HG03442 (cell line): ENCODE measurements at regions not wholly inside any gene's neighbourhood (a gene's known extent, or its start where the extent isn't known, plus 50 kb on each side); places are given as distances from the start of the nearest gene placed in this dataset.

Experiments used
- ATAC-seq: cut with Tn5 transposase; IDR thresholded peaks from one replicate; pipeline ENCODE4 v1.9.1; 2021; ENCODE audit warnings: mild to moderate bottlenecking, moderate library complexity; ENCODE audit not compliant: unreplicated experiment

DNA sequence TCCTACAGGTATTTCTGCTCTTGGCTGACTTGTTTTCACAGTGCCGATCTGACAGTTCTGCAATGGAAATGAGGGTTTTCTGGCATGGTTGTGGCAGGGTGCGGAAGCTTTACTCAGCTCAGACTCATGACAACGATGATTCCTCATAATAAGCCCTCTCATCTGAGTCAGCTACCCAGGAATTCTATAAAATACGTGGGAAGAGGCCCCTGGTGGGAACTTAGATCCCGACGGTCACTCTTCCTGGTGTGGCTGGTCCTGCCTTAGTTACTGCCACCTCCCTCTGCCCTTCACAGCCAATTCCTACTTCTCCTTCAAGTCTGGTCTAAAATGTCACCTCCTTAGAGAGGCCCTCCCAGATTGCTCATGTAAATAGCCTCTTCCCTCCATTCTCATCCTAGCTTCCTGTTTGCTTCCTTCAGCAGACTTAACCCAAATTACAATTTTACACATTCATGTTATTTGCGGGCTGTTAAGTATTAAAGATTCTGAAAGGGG lies 104.2 kb upstream of the MAP1LC3B2 start:
- ATAC-seq: no peak

DNA sequence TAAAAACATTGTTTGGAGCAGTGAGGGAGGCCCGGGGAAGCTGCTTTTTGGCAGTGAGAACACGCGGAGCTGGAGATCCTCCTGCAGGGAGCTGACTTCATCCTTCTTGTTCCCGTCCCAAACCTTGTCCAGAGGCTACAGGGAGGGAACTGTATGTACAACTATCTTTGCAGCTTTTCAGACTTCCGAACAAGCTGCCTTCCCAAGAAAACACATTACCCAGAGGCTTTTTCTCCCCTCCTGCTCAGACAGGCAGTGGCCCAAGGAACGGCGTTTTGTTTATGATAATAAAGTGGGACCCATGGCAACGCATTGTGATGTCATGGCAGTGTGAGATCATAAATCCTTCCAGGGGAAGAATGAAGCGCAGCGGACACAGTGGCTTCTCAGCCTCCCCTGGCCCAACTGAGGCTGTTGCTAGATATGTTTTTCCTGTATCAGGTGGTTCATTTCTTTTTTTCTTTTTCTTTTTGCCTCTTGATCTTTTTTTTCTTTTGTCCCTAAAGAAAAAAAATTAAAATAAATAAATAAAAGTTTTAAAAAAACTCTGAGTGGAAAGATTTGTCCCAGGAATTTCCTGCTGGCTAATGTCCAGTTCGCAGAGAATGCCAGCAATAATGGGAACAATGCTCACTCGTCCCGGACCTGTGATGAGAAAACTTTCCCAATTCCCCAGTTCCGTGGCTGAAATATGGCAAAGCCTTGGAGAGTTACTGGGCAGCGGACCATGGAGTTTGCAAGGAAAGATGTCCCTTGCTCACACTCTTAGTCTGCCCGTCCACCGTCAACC lies 103.4 kb upstream of the MAP1LC3B2 start:
- ATAC-seq: no peak

DNA sequence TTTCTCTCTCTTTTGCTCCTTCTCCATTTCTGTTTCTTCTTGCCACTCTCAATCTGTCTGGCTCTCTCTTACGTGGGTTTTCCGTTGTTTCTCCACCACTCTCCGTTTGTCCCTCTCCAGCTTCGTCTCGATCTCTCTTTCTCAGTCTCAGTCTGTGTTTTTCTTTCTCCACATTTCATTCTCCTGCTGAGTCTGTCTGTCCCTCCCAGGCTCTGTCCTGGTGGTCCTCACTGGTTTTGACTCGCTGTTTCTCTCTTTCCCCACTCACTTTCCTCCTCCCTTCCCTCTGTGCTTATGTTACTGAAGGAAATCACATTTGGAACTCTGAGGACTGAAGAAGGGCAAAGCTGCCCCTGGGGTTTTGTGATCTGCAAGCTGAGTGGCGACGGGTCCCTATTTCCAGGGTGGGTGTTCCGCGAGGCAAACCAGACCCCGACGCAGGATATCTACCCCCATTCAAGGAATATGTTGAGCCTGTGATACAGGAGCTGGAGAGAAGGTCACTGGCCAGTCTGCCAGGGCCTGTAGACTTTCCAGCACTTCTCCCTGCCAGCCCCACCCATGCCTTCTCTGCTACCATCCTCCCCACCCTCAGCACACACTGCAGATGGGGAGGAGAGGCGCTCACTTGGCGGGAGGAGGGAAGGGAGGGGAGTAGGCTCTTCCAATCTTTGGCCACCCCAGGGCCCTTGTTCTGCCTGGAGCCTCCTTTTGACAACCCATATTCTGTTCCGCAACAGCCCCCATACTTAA lies 102.7 kb upstream of the MAP1LC3B2 start:
- no peak for ATAC-seq

DNA sequence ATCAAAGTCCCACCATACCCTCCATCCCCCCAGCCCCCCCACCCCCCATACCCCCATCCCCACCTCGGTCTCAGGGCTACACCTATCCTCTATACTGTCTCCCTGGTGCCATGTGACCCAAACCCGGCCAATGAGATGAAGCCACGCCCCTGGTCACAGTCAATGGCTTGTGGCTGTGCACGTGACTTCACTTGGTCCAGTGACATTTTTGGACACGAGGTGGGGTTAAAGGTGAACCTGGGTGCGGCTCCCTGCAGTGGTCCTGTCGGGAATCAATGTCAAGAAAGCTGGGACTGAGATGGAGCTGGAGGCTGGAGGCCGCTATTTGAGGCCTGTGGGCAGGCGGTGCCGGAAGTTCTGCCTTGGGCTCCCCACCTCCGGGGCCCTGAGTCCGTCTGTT lies 100.7 kb upstream of the MAP1LC3B2 start:
- ATAC-seq: no peak

DNA sequence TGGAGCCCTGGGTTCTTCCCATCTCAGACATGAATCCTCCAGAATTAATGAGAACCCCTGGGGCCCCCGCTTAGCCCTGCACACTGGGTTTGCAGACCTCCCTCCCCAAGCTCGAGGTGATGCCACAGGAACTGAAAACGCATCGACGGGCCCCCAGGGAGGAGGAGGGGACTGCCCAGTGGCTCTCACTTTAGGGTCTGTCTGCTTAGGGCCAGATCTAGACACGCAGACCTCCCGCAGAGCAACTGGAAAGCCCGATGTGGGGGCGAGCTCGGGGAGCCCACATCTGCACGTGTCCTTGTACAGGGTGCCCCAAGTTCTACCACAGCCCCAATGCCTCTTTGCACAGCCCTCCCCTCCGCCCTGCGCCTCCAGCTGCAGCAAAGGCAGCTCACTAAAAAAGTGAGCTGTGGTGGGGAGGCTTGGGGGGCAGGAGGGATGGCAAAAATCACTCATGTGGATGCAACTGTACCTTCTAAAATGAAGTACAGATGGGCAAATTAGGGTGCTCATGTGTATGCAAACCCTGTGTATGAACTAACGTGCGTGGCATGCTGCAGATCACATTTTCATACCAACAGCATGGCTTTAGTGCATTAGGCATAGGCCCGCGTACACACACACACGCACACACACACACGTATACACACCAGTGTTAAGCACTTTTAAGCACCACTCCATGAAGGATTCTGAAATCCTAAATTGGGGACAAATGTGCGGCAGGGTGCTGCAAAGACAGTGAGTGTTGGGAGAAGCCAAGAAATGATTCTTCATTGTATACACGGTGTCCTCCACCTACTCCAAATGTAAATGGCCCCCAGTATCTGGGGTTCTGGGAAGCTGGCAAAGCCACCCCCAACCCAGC lies 99.9 kb upstream of the MAP1LC3B2 start:
- ATAC-seq: no peak

DNA sequence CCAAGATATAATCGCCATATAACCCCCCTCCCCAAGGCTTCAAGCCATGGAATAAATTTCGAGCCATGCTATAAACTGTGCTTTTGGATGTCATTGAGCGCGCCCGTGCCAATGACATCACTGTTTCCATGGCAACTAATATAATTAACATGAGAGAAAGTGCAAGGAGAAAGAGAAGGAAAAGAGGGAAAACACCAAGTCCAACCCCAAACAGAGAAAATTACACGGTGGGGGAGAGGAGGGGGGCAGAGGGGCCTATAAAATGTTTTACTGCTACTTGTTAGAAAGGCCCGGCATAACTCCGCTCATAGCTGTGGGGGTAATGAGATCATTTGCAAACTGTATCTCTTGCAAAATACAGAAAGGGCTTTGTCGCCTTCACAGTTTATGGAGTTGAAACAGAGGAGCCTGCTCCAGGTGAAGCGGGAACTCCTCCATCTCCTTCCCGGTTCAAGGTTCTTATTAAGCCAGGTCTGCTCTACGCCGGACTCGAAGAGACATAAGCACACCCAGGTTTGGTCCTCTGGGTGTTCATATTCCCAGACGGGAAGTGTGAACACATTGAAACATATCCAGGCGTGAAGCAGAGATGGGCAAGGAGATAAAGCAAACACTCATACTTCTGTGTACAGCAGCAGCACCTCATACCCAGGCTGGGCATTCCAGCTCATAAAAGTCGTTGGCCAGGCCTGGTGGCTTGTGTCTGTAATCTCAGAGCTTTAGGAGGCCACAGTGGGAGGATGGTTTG lies 99.1 kb upstream of the MAP1LC3B2 start:
- no peak for ATAC-seq

DNA sequence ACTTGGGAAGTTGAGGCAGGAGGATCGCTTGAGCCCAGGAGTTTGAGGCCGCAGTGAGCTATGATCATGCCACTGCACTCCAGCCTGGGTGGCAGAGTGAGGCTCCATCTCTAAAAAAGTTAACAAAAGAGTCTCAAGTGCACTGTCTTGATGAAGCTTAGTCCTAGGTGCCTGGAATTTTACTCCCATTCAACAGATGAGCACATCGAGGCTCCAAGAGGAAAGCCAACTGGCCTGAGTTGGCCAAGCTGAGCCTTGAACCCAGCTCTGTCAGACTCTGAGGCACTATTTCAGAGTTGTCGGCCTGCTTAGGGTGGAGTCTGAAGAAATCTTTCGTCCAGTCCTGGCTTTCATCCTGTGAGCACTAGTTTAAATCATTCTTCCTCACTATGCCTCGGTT lies 98.1 kb upstream of the MAP1LC3B2 start:
- ATAC-seq: no peak

DNA sequence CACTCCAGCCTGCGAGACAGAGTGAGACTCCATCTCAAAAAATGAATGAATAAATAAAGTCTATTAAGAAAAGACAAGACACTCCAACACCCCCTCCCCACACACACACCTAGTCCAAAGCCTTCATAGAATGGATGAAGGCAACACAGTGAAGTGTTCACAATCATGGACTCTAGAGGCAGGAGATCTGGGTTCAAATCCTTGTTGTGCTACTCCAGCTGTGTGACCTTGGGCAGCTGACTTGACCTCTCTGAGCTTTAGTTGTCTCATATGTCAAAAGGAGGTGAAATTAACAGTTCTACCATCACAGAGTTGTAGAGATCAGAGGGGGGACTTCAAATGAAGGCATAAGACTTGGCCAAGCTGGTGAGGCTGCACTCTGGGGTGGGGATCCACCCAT lies 95.8 kb upstream of the MAP1LC3B2 start:
- no peak for ATAC-seq

DNA sequence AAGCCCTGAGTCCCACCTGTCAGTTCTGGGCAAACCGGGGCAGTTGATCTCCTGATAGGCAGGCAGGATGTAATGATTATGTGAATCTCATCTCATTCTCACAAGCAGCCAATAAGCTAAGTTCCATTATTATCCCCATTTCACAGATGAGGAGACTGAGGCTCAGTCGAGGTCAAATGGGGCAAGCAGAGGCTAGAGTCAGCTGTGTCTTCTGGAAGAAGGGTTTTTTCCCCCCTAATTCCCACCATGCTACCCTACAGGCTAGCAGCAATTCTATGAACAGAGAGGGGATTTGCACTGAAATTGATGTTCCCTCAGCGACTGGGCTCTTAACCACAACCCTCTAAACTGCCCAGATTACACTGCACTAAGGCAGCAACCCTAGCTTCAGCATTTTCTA lies 93.8 kb upstream of the MAP1LC3B2 start:
- ATAC-seq: no peak

DNA sequence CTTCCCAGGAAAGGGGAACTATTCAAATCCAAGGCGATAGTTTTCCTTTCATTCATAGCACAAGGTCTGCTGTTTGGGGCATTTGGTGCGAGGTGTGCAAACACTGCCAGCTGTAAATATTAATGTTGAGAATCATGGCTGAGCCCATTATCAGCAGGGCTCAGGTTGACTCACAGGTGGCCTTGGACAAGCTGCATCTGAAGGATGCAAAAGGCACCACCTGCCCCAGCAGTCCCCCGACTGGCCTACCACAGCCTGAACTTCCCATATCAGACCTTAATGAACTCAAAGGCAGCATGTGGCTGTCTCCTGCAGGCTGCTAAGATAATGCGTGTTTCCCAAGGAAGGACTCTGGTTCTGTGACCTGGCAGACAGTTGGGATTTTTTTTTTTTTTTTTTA lies 93.3 kb upstream of the MAP1LC3B2 start:
- no peak for ATAC-seq

DNA sequence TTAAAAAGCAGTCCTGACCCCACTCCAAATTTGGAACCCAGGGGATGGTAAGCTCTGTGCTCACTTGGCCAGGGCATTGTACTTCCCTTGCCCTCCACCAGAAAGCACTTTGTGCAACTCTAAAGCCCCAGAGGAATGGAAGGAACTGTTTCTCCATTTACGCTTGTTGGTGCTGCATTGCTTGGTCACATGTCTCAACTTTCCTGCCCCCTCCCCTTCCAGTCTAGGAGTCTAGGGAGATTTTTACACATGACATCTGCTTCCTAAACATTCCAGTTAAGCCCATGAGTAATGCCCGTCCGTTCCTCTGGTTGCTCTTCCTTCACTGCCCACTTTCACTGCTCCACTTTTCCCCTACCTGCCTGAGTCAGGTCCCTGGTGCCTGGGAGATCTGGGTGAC lies 92.6 kb upstream of the MAP1LC3B2 start:
- ATAC-seq: no peak

DNA sequence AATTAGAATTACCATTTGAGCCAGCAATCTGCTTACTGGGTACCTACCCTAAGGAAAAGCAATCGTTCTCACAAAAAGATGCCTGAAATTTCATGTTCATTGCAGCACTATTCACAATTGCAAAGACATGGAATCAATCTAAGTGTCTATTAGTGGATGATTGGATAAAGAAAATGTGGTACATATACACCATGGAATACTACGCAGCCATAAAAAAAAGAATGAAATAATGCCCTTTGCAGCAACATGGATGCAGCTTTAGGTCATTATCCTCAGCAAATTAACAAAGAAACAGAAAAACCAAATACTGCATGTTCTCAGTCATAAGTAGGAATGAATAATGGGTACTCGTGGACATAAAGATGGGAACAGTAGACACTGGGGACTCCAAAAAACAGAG lies 89.8 kb upstream of the MAP1LC3B2 start:
- no peak for ATAC-seq

DNA sequence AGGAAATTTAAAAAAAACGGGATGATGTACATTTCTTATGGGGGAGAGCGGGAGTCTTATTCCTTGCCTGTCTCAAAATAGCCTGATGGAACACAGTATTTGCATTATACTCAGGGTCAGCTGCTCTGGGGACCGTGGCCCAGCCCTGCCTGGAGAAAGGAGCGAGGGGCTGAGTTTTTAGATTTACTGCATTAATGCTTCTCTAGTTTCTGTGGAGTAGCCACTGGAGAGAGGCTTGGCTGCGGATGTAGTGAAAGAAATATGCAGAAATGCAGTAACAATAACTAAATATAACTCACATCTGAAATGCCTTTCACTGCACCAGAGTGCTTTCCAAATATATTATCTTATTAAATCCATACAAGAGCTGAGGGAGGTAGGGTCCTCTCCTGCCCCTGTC lies 87.6 kb upstream of the MAP1LC3B2 start:
- no peak for ATAC-seq

DNA sequence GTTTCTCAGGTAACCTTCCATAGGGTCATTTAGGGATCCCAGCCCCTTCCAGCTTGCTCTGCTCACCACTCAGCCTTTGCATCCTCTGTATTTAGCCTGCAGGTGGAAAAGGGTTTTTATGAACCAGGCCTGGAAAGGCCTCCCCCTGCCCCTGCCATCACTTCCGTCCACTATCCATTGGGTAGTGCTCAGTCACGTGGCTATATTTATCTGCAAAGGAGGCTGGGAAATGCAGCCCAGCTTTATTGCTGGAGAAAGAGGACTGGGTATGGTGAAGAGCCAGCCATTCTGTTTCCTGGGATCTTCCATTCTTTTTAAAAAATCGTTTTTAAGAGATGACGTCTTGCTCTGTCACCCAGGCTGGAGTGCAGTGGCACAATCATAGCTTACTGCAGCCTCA lies 87.0 kb upstream of the MAP1LC3B2 start:
- no peak for ATAC-seq

DNA sequence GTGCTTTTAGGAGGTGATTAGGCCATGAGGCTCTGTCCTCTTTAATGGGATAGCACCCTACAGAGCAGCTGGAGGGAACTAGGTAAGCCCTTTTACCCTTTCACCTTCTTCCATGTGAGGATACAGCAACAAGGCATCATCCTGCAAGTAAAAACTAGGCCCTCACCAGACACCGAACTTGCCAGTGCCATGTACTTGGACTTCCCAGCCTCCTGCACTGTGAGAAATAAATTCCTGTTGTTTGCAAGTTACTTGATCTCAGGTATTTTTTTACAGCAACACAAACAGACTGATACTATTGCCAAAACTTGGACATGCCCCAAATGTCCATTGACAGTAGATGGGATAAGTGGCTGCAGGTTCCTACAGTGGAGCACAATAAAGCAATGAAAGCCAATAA lies 85.8 kb upstream of the MAP1LC3B2 start:
- ATAC-seq: no peak

DNA sequence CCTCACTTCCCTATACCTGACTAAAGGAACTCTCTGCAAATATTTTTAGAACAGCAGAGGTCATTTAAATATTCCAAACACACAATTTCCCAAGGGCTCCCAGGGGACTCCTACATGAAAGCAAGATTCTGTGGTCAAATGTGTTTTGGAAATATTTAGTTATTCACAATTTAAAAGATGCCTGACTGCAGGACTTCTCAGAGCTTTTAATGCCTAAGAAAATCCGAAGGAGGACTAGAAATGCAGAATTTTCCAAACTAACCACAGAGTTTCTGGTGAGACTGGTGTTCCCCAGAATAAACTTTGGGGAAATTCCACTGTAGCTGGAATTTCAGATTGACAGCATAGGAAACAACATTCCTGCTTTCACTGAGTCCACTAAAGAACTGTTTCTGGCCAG lies 84.8 kb upstream of the MAP1LC3B2 start:
- ATAC-seq: no peak

DNA sequence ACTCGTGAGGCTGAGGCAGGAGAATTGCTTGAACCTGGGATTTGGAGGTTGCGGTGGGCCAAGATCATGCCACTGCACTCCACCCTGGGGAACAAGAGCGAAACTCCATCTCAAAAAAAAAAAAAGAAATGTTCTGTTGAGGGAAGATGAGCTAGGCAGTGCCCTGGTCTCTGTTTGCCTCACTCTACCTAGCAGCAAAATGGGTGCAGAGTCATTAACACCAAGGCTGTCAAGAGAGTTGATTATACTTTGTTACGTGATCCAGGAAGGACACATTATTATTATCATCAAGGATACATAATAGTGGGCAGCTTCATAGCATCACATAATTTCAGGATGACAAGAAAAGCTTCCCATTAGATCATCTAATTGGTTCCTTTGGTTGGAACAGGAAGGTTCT lies 84.3 kb upstream of the MAP1LC3B2 start:
- no peak for ATAC-seq

DNA sequence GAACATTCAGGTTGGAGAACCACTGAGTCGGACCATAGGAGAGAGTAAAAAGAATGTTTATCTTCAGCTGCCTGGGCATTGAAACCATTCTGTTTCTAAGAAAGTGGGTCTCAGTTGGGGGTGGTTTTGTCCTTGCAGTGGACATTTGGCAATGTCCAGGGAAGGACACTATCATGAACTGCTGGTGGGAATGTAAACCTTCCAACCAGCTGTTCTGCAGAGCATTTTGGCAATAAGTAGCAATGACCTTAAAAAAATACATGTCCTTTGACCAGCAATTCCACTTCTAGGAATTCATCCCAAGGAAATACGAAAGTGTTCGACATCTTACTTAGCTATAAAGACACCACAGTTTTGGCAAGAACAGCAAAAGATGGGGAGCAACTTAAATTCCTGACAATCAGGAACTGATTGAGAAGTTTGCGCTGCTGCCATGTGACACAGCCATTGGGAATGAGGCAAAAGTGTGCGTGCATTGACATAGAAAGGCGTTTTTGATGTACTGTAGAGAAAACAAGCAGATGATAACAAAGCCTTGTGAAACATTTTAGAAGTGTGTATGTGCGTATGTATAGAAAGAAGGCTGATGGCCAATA lies 82.9 kb upstream of the MAP1LC3B2 start:
- no peak for ATAC-seq

DNA sequence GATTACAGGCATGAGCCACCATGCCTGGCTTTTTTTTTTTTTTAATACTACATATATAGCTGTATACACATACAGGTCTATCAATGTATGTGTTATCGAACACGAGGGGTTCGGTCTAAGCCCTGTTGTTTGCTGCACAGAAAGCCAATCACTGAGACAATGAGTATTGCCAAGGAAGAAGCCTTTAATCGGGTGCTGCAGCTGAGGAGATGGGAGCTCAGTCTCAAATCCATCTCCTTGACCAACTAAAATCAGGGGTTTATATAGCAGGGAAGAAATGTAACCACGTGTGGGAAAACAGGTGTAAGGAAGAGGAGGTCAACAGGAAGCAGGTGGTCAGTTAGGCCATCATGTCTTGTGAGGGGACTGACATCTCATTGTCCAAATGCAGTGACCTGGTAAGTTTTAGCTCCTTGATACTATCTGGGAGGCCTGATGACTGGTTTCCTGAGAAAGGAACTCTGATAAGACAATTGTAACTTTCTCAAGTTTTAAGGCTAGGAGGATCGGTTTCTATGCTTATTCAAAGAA lies 80.9 kb upstream of the MAP1LC3B2 start:
- ATAC-seq: no peak

DNA sequence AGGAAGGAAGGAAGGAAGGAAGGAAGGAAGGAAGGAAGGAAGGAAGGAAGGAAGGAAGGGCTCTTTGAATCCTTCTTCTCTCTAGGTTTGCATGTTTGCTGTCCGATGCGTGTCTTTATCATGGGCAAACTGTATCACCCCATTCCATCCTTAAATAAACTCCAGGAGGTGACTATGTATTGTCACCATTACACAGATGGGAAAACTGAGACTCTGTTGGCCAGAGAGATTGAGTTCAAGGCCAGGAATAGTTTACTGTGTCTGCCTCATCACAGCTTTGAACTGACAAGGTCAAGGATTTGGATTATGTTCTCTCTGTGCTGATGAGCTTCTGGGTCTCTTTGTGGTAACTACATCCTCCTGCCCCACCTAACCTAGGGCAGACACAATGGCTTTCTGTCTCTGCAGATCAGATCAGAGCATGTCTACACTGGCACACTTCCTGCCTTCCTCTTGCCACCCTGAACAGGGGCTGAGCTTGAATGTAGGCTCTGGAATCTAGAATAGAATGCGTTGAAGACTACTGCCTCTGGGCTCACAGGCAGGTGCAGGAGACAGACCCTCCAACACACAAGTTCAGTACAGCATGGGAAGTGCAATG lies 78.9 kb upstream of the MAP1LC3B2 start:
- no peak for ATAC-seq
